T-helper 1 cell (primary cell): ENCODE measurements at regions not wholly inside any gene's neighbourhood (a gene's known extent, or its start where the extent isn't known, plus 50 kb on each side); places are given as distances from the start of the nearest gene placed in this dataset.
"Not testable (repeated sequence)": the region's sequence is repeated elsewhere in the genome, so short reads cannot be mapped to it uniquely, and the experiment has no call there.

Source experiments
- DNase-seq, 5 donors: peaks; one replicate each; pipeline ENCODE4 v3.0.0-alpha.2; 2012 to 2020

DNA sequence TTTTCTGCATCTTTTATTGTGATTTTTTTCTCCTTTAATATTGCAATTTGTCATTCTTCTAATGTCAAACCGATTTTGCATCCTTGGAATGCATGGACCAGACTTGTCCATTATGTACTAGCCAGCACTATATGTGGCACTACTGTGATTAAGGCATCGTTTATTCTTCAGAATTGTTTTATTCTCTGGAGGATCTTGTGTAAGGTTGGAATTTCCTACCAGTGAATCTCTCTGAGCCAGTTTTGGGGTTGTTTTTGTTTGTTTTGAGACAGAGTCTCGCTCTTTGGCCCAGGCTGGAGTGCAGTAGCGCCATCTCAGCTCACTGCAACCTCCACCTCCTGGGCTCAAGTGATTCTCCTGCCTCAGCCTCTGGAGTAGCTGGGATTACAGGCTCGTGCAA lies 58.5 kb downstream of the IGLL5 start:
- DNase-seq, result no peak

DNA sequence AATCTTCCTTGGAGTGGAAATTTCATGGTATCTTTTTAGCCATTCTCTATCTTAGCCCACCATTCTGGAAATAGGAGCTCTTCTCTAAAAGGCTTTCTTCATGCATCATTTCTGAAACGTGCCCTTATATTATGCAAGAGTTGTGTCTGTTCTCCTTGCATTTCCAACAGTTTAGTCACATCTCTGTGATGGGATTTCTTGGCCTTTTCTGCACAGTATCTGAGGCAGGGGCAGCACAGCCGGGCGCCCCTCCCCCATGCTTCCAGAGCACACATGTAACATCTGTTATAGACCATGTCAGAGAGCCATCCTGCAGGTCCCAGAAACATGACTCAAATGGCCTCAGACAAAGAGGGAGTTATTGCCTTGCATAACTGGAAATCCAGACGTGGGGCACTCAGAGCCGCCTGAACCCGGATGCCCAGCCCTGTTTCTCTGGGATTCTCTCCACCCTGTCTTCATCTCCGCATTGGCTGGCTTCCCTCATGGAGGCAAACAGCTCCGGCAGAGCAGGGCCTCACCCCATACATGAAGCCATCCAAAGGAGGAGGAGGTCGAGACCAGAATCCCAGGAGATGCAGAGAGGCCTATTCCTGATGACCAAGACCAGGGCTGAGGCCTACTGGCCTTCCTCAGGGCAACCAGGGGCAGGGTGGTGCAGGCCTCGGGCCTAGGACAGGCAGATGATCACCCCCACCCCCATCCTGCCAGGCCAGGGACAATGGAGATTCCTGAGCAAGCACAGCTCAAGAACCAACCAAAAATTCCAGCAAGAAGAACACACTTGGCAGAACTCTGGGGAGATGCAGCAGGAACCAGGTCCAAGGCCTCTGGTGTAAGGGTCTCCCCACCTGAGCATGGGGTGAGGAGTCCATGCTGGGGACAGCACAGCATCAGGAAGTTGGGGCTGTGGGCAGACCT lies 61.3 kb downstream of the IGLL5 start:
- no peak for DNase-seq

DNA sequence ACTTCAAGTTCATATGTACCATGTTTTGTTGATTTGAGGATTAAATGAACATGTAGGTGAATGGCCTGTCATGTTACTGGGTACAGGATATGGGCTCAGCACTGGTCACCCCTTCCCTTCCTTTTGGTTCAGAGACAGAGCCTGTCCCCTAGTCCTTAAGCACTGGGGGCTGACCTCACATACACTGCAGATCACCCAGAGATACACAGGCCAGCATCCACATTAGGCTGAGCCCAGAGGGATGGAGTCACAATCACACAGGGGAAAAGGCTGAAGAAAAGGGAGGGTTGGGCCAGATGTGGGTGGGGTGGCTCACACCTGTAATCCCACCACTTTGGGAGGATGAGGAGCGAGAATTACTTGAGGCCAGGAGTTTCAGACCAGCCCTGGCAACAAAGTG lies 62.3 kb downstream of the IGLL5 start:
- no peak for DNase-seq

DNA sequence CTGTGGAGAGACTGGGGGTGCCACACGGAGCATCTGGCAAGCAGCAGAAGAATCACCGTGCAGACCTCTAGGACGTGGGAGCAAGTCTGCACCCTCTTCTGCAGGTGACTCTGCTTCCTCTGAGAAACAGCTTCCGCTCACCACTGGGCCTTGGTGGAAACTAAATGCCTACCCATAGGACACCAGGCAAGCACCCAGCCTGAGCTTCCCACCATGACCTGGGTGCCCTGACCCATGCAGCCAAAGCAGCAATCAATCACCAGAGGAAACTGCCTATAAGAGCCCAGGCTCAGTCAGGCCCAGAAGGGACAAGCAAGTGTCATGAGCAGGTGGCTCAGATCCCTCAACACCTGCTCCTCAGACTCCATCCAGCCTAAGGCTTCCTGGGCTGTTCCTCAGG lies 63.4 kb downstream of the IGLL5 start:
- DNase-seq, result no peak

DNA sequence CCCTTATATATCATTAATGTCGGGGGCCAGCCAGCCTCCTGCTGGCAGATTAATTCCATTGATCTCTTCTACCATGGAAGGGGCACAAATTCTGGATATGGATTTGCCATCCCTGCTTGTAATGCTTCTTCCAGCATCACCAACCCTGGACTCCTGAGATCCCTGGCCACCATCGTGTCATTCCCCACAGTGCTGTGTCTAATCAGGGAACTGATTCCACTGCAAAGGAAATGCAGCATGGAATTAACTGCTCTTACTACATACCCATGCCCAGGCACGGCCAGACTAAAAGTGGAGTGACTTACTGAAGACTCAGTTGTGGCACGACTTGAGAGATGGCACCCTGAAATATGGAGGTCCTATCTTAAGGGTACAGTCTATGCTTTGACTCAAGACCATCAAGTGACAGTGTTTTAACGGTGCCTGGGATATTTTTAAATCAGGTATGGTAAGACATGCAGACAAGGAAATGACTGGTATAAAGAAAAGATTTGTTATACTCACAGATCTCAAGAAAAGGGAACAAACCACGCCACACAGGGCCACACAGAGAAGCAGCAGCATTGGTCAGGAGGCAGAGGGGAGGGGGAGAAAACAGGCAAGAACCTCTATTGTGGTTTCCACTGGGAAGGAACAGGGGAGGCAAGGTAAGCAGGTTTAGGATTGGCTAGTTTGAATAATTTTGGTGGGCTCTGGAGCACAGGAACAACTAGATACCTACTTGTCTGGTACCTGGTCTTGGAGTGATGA lies 65.1 kb downstream of the IGLL5 start:
- DNase-seq, result no peak

DNA sequence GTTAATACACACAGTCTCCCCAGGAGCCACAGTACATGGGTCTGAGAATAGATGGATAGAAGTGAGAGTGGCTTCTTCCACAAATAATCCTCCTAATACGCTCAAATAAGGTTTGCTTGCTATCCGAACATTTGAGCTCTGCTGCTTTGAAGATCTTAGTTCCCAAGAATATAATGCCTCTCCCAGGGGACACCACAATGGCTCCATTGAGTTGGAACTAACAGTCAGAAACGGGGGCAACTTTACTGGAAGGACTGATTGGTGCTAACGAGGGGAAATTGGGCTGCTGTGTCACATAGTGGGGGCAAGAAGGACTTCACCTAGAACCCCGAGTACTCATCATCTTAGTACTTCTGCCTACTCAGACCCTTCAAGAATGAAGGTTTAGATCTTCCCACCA lies 66.2 kb downstream of the IGLL5 start:
- no peak for DNase-seq

DNA sequence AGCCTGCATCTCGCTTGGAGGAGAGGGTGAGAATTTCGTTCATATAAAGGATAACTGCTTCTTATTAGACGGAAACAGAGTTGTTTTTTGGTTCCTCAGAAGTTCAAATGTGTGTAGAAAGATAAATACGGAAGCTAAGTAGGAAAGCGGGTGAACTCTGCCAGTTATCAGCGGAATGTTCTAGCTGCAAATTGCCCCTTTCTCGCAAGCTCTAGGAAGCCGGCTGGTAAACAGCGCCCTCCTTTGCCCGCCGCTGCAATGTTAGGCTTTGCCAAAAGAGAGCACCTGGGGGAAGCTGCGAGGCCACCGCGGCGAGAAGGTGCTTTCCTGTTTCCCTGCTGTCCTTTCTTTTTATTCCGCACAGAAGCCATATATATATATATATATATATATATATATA lies 67.0 kb downstream of the IGLL5 start:
- peak in 1 of 5 donors; percentile 15 for DNase-seq

DNA sequence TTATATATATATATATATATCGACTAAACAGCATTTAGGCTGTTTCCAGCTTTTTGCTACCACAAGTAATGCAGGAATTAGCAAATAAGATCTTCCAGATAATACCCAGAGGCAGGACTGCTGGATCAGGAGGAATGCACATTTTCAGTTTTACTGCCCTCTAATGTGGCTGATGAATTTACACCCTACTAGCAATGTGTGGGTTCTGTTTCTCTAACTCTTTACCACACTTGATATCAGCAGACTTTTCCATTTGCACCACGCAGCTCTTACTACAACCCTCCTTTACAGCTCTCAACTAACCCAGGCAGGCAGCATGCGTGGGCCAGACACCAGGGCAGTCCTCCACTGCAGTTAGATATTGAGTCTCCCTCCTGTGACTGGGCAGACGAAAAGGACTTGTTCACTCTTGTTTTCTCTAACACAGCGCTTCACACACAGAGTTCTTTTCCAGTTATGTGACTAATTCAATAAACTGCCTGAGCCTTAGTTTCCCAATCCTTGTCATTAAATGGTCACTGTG lies 67.7 kb downstream of the IGLL5 start:
- DNase-seq, result no peak

DNA sequence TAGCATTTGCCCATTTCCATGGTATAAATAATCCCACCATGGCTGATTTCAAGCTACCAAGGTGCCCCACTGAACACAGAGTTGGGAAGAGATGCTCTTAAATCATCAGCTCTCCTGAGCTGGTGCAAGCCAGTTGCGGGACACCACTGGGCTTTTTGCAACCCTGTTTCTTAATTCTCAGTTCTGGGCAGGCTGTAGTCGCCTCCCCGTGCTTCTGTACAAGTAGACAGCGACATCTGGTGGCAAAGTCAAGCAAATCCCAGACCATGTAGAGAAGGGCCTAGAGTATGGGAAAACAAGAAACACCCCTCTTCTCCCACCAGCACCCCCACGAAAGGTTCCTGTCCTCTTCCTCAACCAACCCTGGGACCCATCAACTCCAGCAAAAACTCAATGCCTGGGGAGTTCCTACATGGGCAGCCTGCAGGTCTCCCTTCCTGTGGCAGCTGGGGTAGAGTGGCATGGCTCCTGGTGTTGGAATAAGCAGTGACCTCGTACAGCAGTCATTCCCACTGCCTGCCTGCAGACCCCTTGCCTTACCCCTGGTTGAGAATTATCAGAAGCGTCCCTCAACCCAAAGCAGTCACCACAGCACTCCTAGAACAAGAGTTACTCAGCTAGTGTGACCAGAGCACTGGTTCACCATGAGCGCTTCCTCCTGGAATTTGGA lies 68.4 kb downstream of the IGLL5 start:
- DNase-seq, result peak; percentile 31 to 64 (median 54)

DNA sequence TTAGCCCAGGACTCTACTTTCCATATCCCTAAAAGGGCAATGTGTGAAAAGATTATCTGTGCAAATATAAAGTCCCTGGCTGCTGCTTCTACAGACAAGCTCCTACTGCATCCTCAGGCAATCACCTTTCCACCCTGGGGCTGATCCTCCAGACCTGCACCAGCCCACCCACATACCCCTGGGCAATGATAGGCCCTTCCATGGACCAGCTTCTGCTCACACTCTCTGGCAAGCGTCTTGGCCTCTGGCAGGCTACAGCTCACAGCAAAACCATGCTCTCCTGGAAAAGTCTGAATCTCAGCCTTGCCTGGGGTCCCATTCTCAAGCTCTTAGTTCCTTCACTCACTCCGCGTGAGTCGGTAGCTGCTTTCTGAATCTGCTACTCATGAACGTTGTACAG lies 69.5 kb downstream of the IGLL5 start:
- DNase-seq, result no peak

DNA sequence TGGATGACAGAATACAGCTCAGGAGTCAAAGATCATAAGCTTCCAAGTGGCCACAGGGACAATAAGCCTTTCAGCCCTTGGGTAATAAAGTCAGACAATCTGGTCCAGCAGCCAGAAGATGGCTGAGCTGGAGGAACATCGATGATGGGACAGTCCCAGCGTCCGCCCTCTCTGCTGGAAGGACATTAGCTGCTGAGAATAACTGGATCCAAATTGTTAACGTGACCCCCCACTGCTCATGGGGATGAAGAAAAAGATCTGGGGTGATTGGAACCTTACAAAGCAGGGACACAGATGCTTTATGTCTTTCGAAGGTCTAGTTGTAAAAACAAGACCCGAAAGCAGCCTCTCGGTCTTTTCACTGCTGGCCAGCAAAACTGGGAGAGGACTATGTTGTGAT lies 71.0 kb downstream of the IGLL5 start:
- DNase-seq, result no peak

DNA sequence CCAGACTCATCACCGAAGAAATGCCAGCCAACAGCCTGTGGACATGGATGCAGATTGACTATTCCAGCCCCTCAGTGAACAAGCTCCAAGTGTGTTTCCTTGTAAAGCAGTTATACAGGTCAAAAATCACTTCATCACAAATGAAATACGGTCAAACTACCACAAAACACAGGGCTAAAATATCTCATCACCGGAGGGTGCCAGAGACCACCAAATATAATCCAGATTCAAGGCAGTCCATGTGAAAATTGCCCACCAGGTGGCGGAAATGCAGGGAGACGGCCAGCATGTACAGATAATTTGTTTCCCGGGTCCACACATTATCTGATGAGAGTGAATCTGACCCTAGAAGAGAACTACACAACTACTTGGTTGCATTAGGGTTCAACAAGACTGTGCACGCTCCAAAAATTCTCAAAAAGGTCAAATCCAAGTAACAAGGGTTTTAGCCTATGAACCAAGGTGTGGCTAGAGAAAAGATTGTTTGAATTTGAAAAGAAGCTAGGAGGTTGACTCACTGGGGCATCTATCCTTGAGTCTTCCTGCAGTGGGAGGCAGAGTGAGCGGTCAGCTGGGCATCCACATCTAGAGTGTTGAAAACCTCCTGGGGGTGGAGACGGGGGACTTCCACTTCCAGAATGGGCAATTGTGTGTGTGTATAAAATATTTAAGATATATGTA lies 71.7 kb downstream of the IGLL5 start:
- DNase-seq, result peak in 4 of 5 donors; percentile 35 to 62 (median 57)

DNA sequence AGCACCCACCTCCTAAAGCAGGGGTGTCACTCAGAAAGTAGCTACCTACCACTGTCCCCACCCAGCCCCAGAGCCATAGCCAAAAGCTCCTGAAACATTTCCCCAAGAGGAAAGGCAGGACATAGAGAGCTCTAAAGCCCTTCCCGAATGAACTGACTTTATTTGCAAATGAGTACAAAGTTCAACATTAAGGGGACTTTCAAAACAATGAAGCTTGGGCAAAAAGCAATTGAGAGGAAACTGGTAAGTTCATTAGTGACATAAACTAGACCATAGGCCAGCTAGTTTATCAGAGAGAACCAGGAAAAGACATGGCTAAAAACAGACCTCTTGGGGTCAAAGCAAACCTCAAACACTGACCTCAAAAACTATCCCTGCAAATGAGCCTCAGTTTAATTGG lies 72.7 kb downstream of the IGLL5 start:
- no peak for DNase-seq

DNA sequence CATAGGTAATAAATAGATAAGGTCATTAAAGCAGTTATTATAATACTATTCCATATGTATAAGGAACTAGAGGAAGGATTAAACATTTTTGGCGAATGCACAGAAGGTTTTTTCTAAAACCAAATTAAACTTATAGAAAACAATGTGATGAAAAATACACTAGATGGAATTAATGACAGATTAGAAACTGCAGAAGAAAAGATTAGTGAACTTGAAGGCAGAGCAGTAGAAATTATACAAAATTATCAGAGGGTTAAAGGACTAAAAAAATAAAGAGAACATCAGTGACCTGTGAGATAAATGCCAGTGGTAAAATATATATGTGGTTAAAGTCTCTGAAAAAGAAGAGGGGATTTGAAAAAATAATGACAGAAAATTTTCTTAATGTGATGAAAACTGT lies 74.0 kb downstream of the IGLL5 start:
- no peak for DNase-seq

DNA sequence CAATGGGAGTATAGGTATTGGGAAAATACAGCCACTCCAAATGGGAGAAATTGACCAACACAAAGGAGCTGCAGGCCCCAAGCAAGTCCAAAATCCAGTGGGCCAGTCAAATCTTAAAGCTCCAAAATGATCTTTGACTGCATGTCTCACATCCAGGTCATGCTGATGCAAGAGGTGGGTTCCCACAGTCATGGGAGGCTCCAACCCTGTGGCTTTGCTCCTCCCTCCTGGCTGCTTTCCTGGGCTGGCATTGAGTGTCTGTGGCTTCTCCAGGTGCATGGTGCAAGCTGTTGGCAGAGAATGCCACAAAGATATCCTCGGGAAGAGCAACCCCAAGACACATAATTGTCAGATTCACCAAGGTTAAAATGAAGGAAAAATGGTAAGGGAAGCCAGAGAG lies 80.8 kb downstream of the IGLL5 start:
- DNase-seq, result no peak

DNA sequence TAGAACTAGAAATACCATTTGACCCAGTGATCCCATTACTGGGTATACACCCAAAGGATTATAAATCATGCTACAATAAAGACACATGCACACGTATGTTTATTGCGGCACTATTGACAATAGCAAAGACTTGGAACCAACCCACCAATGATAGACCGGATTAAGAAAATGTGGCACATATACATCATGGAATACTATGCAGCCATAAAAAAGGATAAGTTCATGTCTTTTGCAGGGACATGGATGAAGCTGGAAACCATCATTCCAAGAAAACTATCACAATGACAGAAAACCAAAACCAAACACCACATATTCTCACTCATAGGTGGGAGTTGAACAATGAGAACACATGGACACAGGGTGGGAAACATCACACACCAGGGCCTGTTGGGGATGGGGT lies 85.0 kb downstream of the IGLL5 start:
- DNase-seq, result not testable (repeated sequence)

DNA sequence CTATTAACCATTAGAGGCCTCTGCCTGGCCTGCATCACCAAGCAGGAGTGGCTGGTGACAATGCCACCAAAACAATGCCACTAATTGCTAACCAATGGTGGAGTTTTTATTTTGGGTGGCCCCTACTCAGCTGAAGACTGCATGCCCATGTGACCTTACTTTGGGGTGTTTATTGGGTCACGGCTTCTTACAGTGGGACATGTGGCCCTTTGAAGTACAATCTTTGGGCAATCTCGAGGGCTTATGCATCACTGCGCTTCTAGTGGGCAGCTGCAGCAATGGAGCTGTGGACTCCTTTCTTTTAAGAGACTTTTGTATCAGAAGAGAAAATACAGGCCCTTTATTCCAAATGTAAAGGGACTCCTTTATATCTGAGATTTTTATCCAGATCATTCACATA lies 85.7 kb downstream of the IGLL5 start:
- DNase-seq, result no peak

DNA sequence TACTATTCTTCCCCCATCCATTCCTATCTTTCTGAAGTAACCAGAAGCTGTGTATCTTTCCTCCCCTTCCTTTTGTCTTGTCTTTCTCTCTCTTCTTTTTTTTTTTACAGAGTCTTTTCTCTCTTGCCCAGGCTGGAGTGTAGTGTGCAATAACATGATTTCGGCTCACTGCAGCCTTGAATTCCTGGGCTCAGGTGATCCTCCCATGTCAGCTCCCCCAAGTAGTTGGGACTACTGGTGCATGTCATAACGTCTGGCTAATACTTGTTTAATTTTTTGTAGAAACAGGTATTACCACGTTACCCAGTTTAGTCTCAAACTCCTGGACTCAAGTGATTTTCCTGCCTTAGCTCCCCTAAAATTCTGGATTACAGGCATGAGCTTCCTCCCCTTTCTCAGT lies 86.5 kb downstream of the IGLL5 start:
- no peak for DNase-seq

DNA sequence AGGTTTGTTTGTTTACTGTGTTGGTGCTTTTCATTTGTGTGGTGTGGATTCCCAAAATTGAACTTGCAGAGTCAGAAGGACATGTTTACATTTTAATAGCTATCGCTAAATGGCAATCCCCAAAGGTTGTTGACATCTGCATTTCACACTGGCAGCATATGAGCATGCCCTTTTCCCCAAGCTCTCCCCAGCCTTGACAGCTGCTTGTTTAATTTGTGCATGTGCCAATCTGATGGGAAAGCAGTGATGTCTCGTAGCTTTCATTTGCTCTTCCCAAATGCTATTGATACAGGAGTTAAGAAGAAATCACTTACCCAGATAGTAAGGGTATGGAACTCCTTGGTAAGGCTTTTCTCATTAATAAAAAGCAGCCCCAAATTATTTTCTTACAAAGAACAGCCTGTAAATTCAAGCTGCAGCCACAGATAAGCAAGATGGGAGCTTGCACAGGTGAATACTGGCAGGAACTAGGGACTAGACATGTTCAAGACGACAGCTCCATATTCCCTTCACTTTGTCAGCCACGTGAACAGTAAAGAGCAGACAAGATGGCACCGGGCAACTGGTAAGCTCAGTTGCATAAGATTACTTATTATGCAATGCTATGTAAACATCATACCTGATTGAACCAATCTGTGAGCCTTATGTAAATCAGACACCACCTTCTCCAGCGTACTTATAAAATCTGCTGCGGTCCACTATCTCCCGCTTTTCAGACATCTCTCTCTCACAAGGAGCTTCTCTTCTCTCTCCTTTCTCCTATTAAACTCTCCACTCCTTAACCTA lies 87.4 kb downstream of the IGLL5 start:
- DNase-seq, result no peak

DNA sequence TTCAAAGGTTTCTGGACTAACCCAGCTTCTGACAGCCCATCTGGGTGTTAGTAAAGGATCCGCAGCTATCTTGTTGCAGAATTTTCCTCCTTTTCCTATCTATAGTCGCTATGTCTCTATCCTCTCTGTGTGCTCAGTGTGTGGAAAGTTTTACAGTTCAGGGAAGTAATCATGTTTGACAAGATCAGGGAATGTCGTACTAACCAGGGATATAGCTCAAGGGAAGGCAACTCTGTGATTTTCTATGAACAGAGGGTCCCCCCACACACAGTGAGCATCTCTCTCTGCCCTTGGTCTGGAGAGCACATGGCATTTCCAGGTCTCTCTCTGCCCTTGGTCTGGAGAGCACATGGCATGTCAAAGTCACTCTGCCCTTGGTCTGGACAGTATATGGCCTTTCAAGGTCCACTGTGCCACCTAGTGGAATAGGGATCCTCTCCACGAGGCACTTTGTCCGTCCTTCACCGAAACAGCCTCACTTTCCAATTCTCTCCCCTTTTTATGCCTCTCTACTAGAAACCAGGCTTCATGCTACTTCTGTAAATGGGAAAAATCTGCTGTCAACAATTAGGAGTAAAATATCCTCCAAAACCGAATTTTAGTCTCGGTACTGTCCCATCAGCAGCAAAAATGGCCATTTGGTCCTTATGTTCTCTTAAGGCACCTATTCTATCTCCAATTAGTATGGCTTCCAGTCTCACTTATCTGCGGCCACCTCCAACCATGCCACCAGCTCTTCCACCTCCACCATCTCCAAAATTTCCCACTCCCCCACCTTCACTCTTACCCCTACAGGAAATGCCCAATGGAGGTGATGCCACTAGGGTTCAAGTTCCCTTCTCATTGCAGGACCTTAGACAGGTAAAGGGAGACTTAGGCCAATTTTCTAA lies 88.7 kb downstream of the IGLL5 start:
- no peak for DNase-seq
